Chondrocyte (in vitro differentiated cells): ENCODE measurements at regions not wholly inside any gene's neighbourhood (a gene's known extent, or its start where the extent isn't known, plus 50 kb on each side); places are given as distances from the start of the nearest gene placed in this dataset.

Source experiments
- DNase-seq: peaks from one replicate; pipeline ENCODE4 v3.0.0; 2021; ENCODE audit warnings: mixed read lengths, low spot score
- H3K27ac Mint-ChIP-seq: one replicate; pipeline ENCODE4 v1.8.0; 2021; ENCODE audit warnings: mild to moderate bottlenecking, moderate library complexity, mixed read lengths; ENCODE audit not compliant: unreplicated experiment
- H3K27me3 Mint-ChIP-seq: 2 replicates; pipeline ENCODE4 v1.8.0; 2021; ENCODE audit warnings: low read depth, mixed read lengths
- H3K36me3 Mint-ChIP-seq: 2 replicates; pipeline ENCODE4 v1.8.0; 2021; ENCODE audit warnings: low read depth, mixed read lengths
- H3K4me1 Mint-ChIP-seq: 2 replicates; pipeline ENCODE4 v1.8.0; 2021; ENCODE audit warnings: low read depth, mild to moderate bottlenecking, mixed read lengths
- H3K4me3 Mint-ChIP-seq: one replicate; pipeline ENCODE4 v1.8.0; 2021; ENCODE audit warnings: mild to moderate bottlenecking, moderate library complexity, mixed read lengths; ENCODE audit not compliant: unreplicated experiment
- H3K9me3 Mint-ChIP-seq: 2 replicates; pipeline ENCODE4 v1.8.0; 2021; ENCODE audit warnings: low read depth, mixed read lengths
- TF ChIP-seq, protein P1 (sequence below): fragments of 200-600 bp; sonication (generic); IDR thresholded peaks from 2 replicates; pipeline ENCODE4 v1.5.0; 2021; ENCODE audit warnings: antibody characterized with exemption, mild to moderate bottlenecking, moderate library complexity

DNA sequence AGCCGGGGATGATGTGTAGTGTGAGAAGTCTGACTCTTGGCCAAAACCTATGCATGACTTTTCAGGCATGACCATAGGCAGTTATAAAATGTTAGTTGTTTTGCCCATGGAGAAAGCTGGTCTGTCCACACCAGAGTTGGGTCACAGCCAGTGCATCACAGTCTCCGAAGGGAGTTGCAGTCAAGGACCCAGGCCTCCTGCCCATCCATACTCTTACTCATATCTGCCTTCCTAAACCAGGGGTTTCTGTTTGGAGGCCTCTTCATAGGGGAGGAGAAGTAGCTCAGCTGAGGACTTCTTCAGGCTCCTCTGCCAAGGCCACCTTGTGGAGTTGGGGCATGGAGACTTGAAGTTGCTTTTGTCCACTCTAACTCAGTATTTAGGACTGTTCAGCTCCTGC is 1008.3 kb downstream of the PCDH18 start:
- Mint-ChIP-seq H3K4me1 (peaks cover 7% of the 10 kb centered on the region), H3K4me3 (no peak overlapping the region), H3K27me3 (no peaks in the 10 kb centered on the region), H3K27ac (no peak overlapping the region), H3K9me3 (no peaks in the 10 kb centered on the region), H3K36me3 (no peaks in the 10 kb centered on the region)
- DNase-seq = no peak
- TF ChIP-seq, protein P1, sequence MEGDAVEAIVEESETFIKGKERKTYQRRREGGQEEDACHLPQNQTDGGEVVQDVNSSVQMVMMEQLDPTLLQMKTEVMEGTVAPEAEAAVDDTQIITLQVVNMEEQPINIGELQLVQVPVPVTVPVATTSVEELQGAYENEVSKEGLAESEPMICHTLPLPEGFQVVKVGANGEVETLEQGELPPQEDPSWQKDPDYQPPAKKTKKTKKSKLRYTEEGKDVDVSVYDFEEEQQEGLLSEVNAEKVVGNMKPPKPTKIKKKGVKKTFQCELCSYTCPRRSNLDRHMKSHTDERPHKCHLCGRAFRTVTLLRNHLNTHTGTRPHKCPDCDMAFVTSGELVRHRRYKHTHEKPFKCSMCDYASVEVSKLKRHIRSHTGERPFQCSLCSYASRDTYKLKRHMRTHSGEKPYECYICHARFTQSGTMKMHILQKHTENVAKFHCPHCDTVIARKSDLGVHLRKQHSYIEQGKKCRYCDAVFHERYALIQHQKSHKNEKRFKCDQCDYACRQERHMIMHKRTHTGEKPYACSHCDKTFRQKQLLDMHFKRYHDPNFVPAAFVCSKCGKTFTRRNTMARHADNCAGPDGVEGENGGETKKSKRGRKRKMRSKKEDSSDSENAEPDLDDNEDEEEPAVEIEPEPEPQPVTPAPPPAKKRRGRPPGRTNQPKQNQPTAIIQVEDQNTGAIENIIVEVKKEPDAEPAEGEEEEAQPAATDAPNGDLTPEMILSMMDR = no peak

DNA sequence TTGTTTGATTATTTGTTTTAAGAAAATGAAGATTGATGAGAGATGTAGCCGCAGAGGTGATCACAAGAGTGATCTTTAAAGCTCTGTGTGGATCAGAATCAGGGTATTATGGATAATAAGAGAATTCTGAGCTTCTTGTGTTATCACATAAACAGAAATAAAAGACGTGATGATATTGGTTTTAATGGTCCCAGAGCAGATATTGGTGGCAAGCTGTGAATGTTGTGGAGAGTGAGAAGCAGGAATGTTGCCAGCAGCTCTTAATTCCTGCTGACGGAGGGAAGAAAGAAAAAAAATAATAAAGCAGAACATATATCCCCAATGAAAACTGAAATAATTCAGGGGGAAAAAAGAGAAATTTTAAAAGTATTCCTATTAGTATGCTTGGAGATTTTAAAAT is 1015.9 kb downstream of the PCDH18 start:
- Mint-ChIP-seq H3K4me3 (no peak overlapping the region), H3K36me3 (no peaks in the 10 kb centered on the region), H3K9me3 (no peaks in the 10 kb centered on the region), H3K4me1 (no peaks in the 10 kb centered on the region), H3K27me3 (no peaks in the 10 kb centered on the region), H3K27ac (no peak overlapping the region)
- no peak for DNase-seq
- TF ChIP-seq, protein P1 = no peak

DNA sequence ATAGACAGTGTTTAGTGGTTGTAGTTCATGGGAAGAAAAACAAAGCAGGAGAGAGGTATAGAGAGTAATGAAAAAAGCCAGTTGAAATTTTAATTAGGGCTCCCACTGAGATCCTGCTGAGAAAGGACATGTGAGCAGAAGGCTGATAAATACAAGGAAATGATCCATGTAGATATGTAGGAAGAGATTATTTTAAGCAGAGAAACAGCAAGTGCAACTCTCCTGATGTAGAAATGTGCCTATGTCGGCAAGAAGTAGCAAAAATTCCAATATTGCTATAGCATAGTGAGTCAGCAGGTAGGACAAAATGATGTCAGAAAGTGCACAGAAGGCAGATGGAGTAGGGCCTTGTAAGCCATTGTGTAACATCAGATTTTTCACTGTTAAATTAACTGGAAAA is 1027.3 kb downstream of the PCDH18 start:
- Mint-ChIP-seq H3K9me3 (peaks cover 1% of the 10 kb centered on the region), H3K27ac (no peak overlapping the region), H3K36me3 (no peaks in the 10 kb centered on the region), H3K4me1 (no peaks in the 10 kb centered on the region), H3K4me3 (no peak overlapping the region), H3K27me3 (peaks cover 5% of the 10 kb centered on the region)
- TF ChIP-seq, protein P1 = no peak
- no peak for DNase-seq

- no peaks in the 10 kb centered on the region for H3K9me3 Mint-ChIP-seq
- H3K27me3 Mint-ChIP-seq = no peaks in the 10 kb centered on the region
- DNase-seq = no peak
- no peak overlapping the region for H3K4me3 Mint-ChIP-seq
- no peaks in the 10 kb centered on the region for H3K36me3 Mint-ChIP-seq
- H3K27ac Mint-ChIP-seq = no peak overlapping the region
- TF ChIP-seq, protein P1 = no peak
- H3K4me1 Mint-ChIP-seq = no peaks in the 10 kb centered on the region
These were observed 1036.4 kb downstream of the PCDH18 start for GRCh38 chr4:136495851-136496250.

GRCh38 chr4:136495076-136495475 is 1037.2 kb downstream of the PCDH18 start:
- TF ChIP-seq, protein P1 = no peak
- Mint-ChIP-seq H3K27ac (no peak overlapping the region), H3K9me3 (no peaks in the 10 kb centered on the region), H3K4me1 (no peaks in the 10 kb centered on the region), H3K4me3 (no peak overlapping the region), H3K36me3 (no peaks in the 10 kb centered on the region), H3K27me3 (no peaks in the 10 kb centered on the region)
- DNase-seq = no peak
